ENCODE measurements at regions not wholly inside any gene's neighbourhood (a gene's known extent, or its start where the extent isn't known, plus 50 kb on each side); places are given as distances from the start of the nearest gene placed in this dataset.
"Not testable (repeated sequence)": the region's sequence is repeated elsewhere in the genome, so short reads cannot be mapped to it uniquely, and the experiment has no call there.

DNA sequence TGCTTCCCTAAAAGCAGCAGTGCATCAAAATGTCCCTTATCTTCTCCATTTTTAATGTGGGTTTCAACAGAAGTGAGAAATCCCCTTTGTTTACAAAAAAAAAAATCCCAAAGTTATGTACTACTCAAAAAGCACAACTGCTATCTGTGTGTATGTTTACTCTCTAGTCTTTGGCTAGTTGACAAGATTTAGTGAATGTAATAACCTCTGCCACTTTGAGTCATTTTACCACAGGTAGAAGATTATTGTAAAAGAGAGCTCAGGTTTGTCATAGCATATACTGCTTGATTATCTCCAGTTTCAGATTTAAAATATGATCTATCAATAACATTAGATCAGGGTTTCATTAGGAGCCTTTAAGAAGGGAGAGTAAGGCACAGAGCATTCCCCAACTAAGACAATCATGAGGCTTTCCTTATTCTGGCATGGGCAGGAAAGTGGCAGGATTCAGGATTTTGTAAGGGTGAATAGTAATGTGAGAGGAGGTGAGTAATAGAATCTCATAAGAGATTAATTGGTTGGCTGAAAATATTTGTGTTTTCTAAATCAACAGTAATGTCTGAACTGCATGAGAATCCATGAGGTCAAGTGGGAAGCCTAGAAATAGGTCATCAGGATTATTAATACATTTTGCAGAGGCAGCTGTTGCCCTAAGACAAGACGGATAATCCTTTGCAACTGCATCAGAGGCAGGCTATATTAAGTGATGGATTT is 1780.3 kb upstream of the LRRTM1 start:
- no peak for DNase-seq (ENCODE audit: low spot score)

- no peak for DNase-seq (ENCODE audit: low spot score)
These were observed 1771.3 kb upstream of the LRRTM1 start for GRCh38 chr2:82075875-82076274.

DNA sequence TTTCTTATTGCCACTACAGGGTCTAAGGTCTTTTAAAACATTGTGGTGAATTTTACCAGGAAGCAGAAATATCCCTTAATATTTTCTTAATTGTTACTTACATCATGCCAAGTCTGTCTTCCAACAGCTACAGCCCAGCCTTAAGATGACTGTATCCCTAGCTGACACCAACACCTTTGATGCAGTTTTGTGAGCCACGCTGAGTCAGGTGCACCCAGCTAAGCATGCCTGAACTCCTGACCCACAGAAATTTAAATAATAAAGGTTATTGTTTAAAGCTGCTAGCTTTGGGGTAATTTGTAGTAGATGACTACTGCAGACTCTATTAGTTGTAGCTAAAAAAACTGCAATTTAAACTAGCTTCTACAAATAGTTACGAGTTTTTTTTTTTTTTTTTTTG is 1757.9 kb upstream of the LRRTM1 start:
- no peak for DNase-seq (ENCODE audit: low spot score)

GRCh38 chr2:82055846-82056245 is 1751.3 kb upstream of the LRRTM1 start:
- DNase-seq (ENCODE audit: low spot score): no peak

GRCh38 chr2:82043867-82044266 is 1739.3 kb upstream of the LRRTM1 start:
- DNase-seq (ENCODE audit: low spot score): no peak

GRCh38 chr2:82027921-82028615 is 1723.5 kb upstream of the LRRTM1 start:
- DNase-seq (ENCODE audit: low spot score): no peak

DNA sequence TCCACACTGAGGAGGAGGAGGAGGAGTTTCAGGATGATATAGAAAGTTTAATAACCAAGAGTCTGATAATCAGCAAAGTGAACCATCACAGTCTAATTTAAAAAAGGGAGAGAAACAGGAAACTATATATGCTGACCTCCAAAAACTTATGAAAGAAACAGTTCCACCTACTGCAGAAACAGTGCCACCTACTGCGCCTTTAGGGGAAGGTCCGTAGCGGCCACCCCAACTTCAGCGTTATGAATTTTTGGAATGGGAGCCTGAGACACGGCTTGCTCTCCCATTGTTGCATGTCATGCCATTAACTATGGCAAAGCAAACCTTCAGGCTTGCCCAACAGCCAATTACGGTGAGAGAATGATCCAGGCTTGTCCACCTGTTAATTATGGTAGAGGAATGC is 1719.2 kb upstream of the LRRTM1 start:
- DNase-seq (ENCODE audit: low spot score): no peak

- no peak for DNase-seq (ENCODE audit: low spot score)
These were observed 1709.1 kb upstream of the LRRTM1 start for GRCh38 chr2:82013641-82014040.

GRCh38 chr2:82007071-82007664 is 1702.6 kb upstream of the LRRTM1 start:
- no peak for DNase-seq (ENCODE audit: low spot score)

DNA sequence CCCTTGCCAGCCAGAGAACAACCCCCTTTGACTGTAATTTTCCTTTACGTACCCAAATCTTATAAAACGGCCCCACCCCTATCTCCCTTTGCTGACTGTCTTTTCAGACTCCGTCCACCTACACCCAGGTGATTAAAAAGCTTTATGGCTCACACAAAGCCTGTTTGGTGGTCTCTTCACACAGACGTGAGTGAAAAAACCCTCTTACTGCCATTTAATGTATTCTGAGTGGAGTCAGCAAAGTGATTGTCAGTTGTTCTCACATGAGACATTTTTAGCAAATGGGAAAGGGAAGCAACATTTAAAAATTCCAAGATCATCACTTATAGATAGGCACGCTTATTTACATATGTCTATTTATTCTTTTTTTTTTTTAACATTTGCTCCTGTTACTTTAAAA is 1701.3 kb upstream of the LRRTM1 start:
- DNase-seq (ENCODE audit: low spot score): not testable (repeated sequence)

DNA sequence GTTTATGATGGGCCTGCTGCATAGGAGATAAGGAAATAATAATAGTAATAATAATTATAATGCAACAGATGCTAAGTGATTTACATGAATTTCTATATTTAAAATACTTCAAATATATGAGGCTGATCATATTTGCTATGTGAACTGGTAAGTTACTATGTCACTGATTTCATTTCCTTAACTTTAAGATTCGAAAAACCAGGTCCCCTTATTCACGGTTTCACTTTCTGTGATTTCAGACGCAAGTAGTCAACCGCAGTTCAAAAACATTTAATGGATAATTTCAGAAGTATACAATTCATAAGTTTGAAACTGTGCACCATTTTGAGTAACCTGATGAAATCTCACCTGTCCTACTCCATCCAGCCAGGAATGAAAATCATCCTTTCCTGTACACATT is 1697.1 kb upstream of the LRRTM1 start:
- DNase-seq (ENCODE audit: low spot score): no peak

- no peak for DNase-seq (ENCODE audit: low spot score)
These were observed 1696.1 kb upstream of the LRRTM1 start for GRCh38 chr2:82000606-82001005.

GRCh38 chr2:81996332-81996731 is 1691.8 kb upstream of the LRRTM1 start:
- no peak for DNase-seq (ENCODE audit: low spot score)

- no peak for DNase-seq (ENCODE audit: low spot score)
These were observed 1686.7 kb upstream of the LRRTM1 start for GRCh38 chr2:81991282-81991681.

DNA sequence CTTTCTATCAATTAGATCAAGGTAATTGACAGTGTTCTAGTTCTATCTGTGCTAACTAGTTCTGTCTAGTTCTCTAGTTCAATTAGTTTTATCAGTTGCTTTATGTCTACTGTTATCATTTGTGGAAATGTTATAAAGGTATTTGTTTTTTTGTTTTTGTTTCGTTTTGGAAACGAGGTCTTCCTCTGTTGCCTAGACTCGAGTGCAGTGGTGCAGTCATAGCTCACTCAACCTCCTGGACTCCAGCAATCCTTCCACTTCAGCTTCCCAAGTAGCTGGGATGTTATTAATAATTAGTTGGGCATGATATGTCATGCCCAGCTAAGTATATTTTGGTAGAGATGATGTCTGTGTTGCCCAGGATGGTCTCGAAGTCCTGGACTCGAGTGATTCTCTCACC is 1682.8 kb upstream of the LRRTM1 start:
- DNase-seq (ENCODE audit: low spot score): no peak

DNA sequence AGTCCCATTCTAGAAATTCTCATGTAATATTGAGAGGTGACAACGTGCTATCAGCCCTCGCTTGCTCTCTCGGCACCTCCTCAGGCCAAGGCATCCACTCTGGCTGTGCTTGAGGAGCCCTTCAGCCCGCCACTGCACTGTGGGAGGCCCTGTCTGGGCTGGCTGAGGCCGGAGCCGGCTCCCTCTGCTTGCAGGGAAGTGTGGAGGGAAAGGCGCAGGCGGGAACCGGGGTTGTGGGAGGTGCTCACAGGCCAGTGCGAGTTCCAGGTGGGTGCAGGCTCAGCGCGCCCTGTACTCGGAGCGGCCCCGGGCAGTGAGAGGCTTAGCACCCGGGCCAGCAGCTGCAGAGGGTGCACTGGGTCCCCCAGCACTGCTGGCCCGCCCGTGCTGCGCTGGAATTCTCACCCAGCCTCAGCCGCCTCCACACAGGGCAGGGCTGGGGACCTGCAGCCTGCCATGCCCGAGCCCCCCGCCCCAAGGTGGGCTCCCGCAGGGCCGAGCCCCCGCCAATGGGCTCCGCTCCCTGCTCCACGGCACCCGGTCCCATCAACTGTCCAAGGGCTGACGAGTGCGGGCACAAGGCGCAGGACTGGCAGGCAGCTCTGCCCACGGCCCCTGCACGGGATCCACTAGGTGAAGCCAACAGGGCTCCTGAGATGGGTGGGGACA is 1680.6 kb upstream of the LRRTM1 start:
- no peak for DNase-seq (ENCODE audit: low spot score)

- DNase-seq (ENCODE audit: low spot score): no peak
These were observed 1677.0 kb upstream of the LRRTM1 start for GRCh38 chr2:81981585-81981984.

- no peak for DNase-seq (ENCODE audit: low spot score)
These were observed 1674.5 kb upstream of the LRRTM1 start for GRCh38 chr2:81979086-81979485.

- no peak for DNase-seq (ENCODE audit: low spot score)
These were observed 1672.4 kb upstream of the LRRTM1 start for GRCh38 chr2:81976998-81977397.

DNA sequence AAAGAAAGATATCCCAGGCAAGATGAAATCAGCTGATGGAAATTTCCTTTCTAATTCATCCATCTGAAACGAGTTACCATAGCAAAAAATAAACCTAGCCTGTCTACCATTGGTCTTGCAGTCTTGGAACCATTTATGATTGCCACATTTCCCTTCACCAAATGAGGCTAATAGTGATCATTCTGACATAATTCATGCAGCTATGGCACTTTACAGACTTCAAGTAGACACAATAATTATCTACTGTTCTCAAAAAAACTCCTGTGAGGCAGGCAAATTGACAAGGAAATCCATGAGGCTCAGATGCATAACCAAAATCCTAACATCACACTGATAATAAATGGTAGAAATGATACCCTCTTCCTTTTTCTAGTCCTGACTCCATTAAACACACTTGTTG is 1669.7 kb upstream of the LRRTM1 start:
- no peak for DNase-seq (ENCODE audit: low spot score)

GRCh38 chr2:81942876-81943275 is 1638.3 kb upstream of the LRRTM1 start:
- no peak for DNase-seq (ENCODE audit: low spot score)

DNA sequence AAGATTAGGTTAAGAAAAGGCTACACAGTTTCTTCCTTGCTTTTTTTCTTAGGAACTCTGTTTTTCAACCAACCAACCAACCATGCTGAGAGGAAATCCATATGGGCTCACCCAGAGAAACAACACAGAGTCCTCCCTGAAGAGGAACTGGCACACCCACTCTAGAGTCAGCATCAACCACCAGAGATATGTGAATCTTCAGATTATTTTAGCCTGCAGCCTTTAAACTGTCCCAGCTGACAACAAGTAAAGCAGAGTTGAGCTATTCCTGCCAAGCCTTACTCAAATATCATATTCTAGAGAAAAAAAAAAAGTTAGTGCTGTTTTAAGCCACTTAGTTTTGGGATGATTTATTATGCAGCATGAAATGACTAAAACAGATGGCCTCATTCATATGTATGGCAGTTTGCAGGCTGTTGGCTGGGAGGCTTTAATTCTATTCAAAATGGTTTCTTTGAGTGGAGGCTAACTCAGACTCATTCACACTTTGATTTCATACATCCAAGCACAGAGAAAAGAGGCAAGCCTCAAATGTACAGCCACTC is 1637.7 kb upstream of the LRRTM1 start:
- no peak for DNase-seq (ENCODE audit: low spot score)

Measured in kidney capillary endothelial cell (primary cell).